NCI-H2171 treated with DMSO at 0.1 percent for 48 hours (cell line): ENCODE measurements at regions not wholly inside any gene's neighbourhood (a gene's known extent, or its start where the extent isn't known, plus 50 kb on each side); places are given as distances from the start of the nearest gene placed in this dataset.
"Not testable (repeated sequence)": the region's sequence is repeated elsewhere in the genome, so short reads cannot be mapped to it uniquely, and the experiment has no call there.

Experiments used
- DNase-seq: peaks from one replicate; lab custom pipeline; 2025; lab: John Stamatoyannopoulos, UW

- no peak for DNase-seq
Measured at GRCh38 chr16:60392380-60392779, 1643.9 kb downstream of the CDH8 start.

GRCh38 chr16:60371591-60371990 lies 1637.5 kb upstream of the GOT2 start:
- no peak for DNase-seq

GRCh38 chr16:60367739-60368138 lies 1633.6 kb upstream of the GOT2 start:
- DNase-seq: no peak

DNA sequence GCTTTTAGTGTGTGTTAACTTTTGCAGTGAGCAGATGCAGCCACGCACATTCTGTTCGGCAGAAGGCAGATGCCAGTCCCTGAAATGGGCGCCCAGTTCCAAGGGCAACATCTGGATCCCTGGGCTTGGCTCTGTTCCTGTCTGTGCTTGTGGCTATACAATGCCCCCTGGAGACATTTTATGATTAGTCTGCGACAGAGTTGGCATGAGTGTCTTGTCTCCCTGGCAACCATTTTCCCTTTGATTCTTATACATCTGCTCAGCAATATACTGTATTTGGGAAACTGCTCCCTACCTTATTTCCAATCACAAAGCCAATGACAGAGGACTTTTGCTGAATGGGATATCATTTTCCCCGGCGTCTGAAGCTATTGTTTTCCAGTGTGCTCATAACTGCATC lies 1629.5 kb upstream of the GOT2 start:
- DNase-seq: peak; percentile 1

GRCh38 chr16:60359866-60360265 lies 1625.8 kb upstream of the GOT2 start:
- not testable (repeated sequence) for DNase-seq

GRCh38 chr16:60359412-60359811 lies 1625.3 kb upstream of the GOT2 start:
- DNase-seq: not testable (repeated sequence)

DNA sequence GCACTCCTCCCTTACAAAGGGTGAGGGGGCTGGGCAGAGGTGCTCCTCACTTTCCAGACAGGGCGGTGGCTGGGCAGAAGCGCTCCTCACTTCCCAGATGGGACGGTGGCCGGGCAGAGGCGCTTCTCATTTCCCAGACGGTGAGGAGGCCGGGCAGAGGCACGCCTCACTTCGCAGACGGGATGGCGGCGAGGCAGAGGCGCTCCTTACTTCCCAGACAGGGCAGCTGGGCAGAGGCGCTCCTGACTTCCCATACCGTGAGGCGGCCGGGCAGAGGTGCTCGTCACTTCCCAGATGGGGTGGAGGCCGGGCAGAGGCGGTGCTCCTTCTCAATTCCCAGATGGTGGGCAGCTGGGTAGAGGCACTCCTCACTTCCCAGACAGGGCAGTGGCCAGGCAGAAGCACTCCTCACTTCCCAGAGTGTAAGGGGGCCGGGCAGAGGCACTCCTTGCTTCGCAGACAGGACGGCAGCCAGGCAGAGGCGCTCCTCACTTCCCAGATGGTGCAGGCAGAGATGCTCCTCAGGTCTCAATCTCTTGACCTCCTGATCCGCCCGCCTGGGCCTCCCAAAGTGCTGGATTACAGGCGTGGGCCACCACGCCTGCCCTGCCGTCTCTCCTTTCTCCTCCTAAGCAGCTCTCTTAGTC lies 1623.9 kb upstream of the GOT2 start:
- DNase-seq: not testable (repeated sequence)

DNA sequence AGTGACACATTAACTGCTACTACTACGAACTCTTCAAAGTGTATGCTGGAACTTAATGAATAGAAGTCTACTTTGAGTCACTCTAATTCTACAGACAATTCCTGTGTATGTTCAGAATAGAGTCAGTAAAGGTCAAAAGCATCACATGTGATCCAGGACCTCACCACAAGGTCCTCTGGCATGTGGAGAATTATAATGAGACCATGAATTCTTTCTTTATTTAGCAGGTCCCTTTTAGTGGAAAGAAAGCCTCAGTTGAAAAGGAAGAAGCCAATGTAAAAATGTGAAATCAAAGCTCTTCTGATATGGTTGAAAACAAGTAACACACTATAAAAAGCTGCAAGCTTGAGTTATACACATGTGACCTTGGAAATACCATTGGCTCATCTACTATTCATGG lies 1612.1 kb upstream of the GOT2 start:
- DNase-seq: no peak

DNA sequence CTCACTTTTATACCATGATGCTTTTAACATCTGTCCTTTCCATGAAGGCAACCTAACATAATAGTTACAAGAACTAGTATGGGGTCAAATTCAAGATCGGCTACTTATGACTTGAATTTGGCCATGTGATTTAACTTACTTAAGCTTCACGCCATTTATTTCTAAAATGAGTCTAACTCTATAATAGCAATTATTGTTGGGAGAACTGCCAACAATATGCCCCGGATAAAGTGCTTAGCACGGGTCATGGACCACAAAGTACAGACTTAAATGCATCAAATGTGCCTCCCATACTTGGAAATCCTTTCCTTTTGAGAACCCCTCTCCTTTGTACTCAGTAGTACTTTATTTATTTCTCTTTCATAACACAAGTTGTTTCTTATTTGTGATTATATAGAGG lies 1603.6 kb upstream of the GOT2 start:
- no peak for DNase-seq

DNA sequence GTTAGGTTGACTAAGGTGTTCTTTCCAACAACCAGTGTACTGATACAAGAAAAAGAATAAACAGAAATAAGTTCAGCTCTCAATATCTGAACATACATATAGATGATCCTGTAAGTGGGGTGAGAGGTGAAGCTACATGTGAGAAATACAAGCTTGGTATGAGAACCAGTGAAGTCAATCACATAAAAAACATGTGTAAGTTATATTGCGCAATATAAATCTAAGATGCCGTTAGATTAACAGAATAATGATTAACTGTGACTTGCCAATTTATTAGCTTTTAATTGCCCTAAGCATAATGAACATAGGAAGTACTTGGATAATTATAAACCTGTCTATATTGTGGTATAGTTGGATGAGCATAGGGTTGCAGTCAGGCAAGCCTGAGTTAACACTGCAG lies 1597.1 kb upstream of the GOT2 start:
- DNase-seq: no peak

GRCh38 chr16:60329108-60329507 lies 1595.0 kb upstream of the GOT2 start:
- no peak for DNase-seq

GRCh38 chr16:60328152-60328551 lies 1594.0 kb upstream of the GOT2 start:
- no peak for DNase-seq

DNA sequence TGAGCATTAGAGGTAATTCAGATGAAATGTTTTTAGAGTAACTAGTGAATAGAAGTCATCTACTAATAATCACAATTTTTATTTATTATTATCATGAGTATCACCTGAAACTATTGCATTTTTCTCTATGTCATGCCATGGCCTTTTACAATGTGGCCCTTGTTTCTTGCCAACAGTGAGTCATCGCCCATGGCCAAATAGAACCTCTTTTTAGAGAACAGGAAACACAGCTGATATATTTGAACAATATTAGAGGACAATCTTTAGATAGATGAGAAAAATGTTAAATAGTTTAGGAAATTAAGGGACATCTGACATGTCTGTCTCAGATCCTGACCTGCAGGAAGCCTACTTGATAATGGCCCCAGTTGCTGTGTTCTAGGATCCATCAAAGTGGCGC lies 1584.4 kb upstream of the GOT2 start:
- no peak for DNase-seq

DNA sequence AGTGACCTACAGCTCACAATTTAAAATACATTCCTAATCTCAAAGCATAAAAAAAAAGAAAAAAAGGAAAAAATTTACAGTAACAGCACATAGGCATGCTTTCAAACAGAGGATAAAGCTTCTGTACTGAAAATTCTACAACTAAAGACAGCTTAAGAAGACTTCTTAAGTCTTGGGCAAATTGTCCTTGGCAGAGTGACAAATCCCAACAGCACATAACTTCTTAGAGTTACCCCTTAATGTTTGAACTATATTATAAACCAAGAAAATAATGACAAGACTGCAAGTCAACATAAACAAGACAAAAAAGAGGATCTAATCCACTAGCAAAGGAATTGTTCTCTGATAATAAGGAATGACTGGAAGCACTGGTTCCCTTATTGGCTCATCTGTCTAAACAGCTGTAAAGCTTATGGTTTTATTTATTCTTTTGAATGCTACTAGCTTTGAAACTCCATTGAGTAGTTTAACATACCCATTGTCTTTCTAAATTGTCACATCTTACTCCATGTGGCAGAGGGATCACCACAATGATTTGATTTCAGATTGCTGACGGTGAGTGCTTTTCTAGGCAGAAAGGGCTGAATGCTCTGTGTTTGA lies 1576.8 kb upstream of the GOT2 start:
- DNase-seq: no peak

DNA sequence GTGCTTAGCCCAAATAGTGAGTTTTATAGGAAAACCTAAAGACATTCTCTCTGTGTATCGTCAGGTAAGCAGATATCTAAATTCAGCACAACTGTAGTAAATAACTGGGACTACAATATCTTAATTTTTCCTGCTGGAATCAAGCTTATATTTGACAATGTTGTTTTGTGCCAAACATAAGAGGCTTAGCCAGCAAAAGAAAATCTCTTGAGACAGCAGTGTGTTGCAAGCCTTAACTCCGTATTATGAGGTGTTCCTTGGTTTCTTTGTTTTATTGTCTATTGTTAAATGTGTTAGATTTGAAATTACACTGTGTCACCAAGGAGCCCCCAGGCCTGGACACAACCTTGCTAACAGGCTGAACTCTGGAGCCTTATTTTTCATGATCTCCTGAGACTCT lies 1570.6 kb upstream of the GOT2 start:
- no peak for DNase-seq

DNA sequence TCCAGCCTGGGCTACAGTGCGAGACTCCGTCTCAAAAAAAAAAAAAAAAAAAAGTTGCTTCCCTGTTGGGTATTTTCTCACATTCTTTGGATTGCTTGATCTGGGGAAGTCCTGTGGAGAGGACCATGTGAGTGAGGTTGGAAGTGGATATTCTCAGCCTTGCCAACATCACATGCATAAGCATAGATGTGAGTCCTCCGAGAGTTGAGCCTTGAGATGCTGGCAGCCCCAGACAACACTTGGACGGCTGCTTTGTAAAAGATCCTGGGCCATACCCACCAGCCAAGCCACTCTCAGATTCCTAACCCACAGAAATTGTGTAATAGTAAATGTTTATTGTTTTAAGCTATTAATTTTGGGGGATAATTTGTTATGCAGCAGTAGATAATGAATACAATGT lies 1570.0 kb upstream of the GOT2 start:
- DNase-seq: no peak

GRCh38 chr16:60302676-60303075 lies 1568.6 kb upstream of the GOT2 start:
- no peak for DNase-seq

- no peak for DNase-seq
Measured at GRCh38 chr16:60302261-60302660, 1568.1 kb upstream of the GOT2 start.

- no peak for DNase-seq
Measured at GRCh38 chr16:60299241-60299776, 1565.2 kb upstream of the GOT2 start.

DNA sequence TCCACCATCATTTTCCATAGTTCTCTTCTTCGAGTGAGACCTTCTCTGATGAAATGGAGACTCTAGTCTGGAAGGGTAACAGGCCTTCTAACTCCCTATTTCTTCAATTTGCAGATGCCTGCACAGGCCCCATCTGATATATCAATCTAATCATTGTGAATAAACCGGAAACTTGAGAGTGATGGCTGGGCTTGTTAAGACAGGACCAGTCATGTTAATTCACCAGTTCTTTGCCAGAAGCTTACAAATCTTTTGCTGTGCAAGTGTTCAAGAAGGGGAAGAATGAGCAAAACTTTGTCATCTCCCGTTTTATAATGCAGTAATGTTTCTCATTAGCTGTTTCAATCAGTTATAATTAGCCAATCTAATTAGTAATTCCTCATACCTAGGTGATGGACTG lies 1561.3 kb upstream of the GOT2 start:
- no peak for DNase-seq

DNA sequence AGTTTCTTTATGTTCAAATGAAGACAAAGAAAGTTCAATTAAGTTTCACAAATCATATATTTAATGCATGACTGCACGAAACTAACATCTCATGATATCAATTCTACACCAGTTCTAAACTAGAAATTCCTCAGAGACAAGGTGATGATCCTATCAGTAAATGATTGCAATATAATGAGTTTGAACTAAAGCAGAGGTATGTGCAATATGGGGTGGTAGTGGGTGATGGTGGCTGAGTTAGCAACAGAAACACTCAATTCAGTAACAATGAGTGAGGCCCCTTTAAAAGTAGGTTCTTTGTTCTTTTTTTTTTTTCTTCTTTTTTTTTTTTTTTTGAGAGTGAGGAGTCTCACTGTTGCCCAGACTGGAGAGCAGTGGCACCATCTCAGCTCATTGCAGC lies 1551.7 kb upstream of the GOT2 start:
- DNase-seq: no peak

GRCh38 chr16:60279061-60279665 lies 1545.0 kb upstream of the GOT2 start:
- DNase-seq: no peak

GRCh38 chr16:60274431-60275019 lies 1540.4 kb upstream of the GOT2 start:
- DNase-seq: no peak
